ENCODE measurements at regions not wholly inside any gene's neighbourhood (a gene's known extent, or its start where the extent isn't known, plus 50 kb on each side); places are given as distances from the start of the nearest gene placed in this dataset.
"Not testable (repeated sequence)": the region's sequence is repeated elsewhere in the genome, so short reads cannot be mapped to it uniquely, and the experiment has no call there.

DNA sequence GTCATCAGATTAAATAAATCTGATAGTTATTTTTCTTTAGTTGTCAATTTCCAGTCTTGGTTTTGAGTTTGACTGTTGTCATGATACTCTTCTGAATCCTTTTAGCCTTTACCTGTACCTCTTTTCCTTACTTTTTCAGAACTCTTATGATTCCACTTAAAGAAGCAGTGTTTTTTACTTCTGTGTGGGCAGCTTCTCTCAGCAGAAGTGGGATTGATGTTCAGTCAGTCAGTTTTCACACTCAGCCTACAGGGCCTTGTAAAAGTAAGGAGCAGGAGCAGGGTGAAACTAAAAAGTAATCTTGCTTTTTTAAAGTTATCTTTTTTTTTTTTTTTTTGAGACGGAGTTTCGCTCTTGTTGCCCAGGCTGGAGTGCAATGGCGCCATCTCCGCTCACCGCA, 75.1 kb downstream of the HAUS1 start:
- no peak for DNase-seq

- no peak for DNase-seq
These were observed 78.6 kb downstream of the HAUS1 start for GRCh38 chr18:46182633-46183358.

DNA sequence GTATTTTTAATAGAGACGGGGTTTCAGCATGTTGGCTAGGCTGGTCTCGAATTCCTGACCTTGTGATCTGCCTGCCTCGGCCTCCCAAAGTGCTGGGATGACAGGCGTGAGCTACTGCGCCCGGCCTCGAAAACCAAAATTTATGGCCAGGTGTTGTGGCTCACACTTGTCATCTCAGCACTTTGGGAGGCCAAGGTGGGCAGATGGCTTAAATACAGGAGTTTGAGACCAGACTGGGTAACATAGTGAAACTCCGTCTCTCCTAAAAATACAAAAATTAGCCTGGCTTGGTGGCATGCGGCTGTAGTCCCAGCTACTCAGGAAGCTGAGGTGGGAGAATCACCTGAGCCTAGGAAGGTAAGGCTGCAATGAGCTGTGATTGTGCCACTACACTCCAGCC, 80.1 kb downstream of the HAUS1 start:
- not testable (repeated sequence) for DNase-seq

DNA sequence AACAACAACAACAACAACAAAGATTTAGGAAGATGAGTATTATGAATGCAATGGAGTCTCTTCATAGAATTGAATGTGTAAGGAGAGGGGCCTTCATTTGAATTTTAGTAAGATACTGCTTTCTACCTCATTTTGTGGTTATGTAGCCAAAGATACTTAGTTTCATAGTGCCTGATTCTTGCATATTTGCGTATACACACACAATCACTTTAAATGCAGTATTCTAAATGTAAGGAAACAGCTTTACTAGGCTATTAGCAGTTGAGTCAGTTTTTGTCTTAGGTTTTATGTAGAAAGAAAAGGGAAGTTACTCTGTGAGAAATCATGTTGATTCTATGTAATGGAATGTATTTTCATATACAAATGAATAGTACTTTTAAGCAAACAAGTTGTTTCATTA, 80.5 kb downstream of the HAUS1 start:
- no peak for DNase-seq

- DNase-seq = no peak
These were observed 86.5 kb downstream of the HAUS1 start for GRCh38 chr18:46190667-46191066.

DNA sequence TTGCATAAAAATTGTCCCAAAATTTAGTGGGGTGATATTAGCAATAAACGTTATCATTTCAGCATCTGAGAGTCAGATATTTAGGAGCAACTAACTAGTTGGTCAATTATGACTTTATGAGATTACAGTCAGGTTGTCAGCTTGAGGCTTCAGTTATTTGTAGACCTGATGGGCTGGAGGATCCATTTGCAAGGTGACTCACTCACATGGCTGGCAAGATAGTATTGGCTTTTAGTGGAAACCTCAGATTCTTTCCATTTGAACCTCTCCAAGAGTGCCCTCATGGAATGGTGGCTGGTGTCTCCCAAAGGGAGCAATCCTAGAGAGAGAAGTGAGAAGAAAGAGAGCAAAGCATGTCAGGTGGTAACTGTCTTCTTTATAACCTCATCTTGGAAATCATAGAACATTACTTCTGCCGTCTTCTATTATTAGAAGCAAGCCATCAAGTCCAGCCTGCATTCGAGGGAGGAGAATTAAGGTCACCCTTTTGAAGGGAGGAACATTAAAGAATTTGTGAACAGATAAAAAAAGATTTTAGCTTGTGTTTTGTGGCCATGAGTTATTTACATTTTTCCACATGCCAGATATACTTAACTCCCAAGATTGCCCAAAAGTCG, 92.5 kb downstream of the HAUS1 start:
- no peak for DNase-seq

DNA sequence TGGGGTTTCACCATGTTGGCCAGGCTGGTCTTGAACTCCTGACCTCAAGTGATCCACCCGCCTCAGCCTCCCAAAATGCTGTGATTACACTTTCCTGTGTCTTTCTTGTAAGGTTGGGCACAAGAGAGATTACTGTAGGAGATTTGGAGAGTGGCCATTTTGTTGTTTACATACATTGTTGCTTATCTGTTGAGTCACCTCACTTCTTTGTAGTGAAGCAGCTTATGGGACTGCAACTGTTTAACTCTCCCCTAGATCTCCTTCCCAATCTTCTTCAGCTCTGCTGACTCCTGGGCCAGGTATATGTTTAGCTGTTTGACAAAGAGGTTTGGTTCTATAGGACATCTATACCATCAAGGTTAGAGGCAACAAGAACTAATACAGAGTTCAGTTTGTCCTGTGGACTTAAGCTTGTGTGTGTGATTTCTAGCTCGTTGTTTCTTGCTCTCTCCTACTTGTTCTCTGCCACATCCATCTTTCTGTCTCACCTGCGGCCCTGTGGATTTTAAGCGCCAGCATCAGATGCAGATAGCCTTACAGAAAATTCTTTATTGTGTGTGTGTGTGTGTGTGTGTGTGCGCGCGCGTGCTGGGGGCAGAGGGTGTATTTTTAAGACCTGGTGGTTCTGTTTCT, 95.4 kb downstream of the HAUS1 start:
- DNase-seq = no peak

- not testable (repeated sequence) for DNase-seq
These were observed 96.2 kb downstream of the HAUS1 start for GRCh38 chr18:46200178-46201055.

DNA sequence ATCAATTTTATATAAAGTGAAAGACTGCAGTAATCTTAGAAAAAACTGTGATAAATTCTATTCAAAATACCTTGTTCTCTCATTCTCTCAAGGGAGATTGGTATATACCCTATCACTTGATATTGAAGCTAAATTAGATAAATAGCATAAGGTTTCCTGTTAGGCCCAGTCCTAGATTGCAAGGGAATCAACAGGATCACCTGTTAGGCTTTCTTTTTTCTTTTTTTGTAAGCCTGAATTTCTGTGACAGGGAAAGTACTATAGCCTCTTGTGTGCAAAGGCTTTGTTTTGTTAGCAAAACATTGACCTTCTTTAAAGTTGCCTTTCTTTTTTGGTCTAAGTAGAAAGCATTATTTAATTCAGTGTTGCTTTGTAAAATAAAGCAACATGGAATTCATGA, 100.0 kb downstream of the HAUS1 start:
- no peak for DNase-seq

GRCh38 chr18:46207985-46208384, 103.8 kb downstream of the HAUS1 start:
- no peak for DNase-seq

DNA sequence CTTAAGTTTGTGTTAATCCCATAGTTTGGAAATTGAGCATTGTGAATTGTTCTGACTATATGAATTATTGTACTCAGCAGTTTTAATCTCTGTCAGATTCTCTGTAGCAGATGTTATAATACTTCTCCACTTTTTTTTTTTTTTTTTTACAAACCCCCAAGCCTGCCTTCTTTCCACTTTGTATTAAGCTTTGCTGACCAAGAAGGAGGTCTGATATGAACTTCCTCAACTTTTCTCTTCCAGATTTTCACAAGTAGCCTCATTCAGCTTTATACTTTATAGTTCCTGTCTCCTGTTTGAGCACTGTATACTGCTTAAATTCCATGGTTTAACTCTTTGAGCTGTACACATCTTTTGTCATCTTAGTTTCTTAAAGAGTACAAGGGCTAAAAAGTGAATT, 105.0 kb downstream of the HAUS1 start:
- no peak for DNase-seq

DNA sequence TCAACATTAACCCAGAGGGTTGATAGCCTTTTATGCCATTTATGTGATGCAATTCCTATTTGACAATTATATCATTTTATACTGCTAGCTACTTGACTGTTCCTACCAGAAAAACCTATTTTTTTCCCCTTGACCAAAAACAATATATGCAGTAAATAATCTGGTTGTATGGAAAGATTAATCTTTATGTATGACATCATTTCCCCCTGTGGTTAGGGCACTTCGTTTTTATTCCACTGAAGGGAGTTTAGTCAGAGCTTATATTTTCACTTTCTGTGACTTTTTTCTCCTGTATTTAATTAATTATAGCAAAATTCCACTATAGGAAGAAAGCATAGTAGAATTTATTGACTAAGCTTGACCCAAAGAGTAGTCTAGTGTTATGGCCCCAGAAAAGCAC, 107.6 kb downstream of the HAUS1 start:
- no peak for DNase-seq

DNA sequence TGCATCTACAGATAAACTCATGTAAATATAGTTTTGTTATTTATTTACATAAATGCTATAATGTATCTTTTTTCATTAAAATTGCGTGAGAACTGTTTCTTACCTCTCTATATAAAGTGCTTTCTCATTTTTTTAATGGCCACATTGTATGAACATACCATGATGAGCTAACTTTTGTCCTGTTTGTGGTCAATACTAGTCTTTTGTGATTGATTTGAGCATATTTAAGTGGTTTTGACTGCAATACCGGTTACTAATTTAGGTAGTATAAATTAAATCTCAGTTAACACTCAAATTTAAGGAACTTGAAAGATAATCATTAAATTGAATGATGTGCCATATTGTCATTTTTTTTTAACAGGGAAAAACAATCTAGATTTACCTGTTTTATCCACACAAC, 108.2 kb downstream of the HAUS1 start:
- no peak for DNase-seq

DNA sequence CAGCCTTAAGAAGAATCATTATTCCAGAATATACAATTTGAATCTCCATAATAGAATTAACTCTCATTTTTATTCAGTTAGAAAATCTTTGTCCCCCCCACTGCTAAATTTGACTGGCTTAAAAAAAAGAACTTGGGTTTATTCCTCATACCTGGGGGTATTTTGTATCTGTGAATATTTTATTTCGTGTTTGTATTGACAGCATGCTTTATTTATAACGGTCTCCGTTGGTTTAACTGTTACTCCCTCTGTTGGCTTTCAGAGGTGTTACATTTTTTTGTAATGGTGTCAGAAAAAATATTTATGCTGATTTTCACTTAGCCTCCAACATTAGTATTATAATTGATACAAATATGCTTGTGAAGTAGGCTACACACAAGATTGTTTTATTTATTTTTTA, 109.1 kb downstream of the HAUS1 start:
- DNase-seq = no peak

GRCh38 chr18:46214435-46214834, 110.2 kb downstream of the HAUS1 start:
- no peak for DNase-seq

DNA sequence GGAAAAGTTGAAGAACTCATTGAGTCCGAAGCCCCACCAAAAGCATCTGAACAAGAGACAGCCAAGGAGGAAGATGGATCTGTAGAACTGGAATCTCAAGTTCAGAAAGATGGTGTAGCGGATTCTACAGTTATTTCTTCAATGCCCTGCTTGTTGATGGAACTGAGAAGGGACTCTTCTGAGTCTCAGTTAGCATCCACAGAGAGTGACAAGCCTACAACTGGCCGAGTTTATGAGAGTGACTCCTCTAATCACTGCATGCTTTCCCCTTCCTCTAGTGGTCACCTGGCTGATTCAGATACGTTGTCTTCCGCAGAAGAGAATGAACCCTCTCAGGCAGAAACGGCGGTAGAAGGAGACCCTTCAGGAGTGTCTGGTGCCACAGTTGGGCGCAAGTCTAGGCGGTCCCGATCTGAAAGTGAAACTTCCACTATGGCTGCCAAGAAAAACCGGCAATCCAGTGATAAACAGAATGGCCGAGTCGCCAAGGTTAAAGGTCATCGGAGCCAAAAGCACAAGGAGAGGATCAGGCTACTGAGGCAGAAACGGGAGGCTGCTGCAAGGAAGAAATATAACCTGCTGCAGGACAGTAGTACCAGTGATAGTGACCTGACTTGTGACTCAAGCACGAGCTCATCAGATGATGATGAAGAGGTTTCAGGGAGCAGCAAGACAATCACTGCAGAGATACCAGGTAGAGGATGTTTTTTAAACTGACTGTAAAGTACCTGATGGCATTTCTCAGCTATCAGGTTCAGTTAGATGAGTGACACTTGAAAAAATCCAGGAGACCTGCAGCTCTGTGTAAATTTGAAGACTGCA, 111.9 kb downstream of the HAUS1 start:
- DNase-seq = no peak

DNA sequence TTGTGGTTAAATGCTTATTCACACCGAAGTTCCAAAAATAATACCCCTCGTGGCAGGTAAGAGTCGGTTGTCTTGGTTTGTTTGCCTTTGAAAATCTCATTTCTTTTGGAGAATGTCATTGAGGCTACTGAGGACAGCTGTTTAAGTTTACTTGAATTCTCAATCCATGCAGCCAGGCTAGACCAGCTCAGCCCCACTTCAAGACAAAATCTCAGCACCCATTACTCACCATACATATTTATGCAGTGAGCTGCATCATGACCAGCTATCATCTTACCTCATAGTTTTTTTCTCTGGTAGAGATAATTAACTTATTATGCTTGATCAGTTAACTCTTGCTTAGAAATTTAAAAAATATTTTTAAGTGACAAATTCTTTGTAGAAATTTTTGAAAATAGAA, 115.9 kb downstream of the HAUS1 start:
- no peak for DNase-seq

DNA sequence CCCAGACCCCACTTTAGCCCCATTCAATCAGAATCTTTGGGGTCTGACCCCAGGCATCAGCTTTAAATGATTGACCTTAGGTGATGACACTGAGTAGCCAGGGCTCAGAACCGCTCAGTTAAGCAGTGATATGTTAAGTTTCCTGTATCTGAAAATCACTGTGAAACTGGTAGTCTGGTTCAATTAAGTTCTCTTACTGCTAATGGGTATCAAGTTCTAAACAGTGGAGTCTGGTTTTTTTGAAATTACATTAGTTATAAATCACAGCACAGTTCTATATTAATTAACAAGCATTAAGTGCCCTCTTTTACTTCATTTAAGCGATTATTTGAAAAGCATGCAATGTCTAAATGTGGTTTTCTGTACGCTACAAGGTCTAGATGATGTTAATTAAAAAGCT, 117.9 kb downstream of the HAUS1 start:
- DNase-seq = no peak

DNA sequence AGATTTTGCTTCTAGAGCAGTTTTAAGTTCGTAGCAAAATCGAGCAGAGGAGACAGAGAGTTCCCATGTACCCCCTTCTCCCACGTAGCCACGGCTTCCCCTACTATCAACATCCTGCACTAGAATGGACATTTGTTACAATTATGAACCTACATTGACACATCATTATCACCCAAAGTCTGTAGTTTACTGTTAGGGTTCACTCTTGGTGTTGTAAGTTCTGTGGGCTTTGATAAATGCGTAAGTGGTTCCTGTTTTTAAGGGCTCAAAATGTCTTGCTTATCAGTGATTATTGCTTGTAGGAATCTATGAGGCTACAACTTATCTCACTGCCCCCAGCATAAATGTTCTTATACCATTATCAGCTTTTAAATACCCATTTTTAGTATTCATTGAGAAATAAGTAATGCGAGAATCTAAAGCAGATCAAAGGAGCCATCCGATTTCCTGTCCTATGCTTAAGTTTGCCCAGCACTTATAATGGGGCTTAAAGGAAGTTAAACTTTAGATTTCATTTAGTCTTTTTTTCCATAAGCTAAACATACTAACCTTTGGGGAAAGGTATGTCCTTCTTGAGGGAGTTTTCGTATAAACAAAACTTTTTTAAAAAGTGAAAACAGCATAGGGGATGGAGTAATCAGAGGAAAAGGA, 118.7 kb downstream of the HAUS1 start:
- DNase-seq = no peak

DNA sequence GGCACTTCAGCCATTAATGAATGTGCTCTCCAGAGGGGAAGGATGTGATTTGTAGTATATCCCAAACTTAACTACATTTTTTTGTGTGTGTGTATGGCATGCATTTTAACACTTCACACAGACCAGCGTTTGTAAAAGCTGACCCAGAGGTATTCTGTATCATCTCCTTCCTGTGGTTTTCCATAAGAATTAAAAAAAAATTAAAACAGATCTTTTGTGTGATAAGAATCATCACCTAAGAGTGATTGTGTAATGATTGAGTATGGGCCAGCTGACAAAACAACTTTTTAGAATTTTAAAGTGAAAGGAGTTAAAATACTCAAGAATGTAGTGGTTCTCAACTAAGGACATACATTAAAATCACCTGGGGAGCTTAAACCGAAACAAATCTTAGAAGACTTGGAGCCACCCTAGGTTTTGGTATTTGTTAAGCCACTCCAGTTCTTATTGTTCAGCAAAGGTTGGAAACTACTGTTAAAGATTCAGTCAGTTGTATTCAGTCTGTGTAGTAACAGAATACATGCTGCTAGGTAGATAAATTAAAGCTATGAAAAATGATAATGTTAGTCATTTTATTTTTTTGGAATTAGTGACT, 120.1 kb downstream of the HAUS1 start:
- DNase-seq = no peak

- no peak for DNase-seq
These were observed 122.3 kb downstream of the HAUS1 start for GRCh38 chr18:46226461-46226860.

DNA sequence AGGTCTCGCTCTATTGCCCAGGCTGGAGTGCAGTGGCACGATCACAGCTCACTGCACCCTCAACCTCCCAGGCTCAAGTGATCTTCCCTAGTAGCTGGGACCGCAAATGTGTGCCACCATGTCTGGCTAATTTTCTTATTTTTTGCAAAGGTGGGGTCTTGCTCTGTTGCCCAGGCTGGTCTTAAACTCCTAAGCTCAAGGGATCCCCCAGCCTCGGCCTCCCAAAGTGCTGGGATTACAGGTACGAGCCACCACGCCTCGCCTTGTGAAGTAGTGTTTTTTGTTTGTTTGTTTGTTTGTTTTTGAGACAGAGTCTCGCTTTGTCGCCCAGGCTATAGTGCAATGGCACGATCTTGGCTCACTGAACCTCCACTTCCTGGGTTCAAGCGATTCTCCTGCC, 125.5 kb downstream of the HAUS1 start:
- DNase-seq = not testable (repeated sequence)
